ENCODE measurements at regions not wholly inside any gene's neighbourhood (a gene's known extent, or its start where the extent isn't known, plus 50 kb on each side); places are given as distances from the start of the nearest gene placed in this dataset.
"Not testable (repeated sequence)": the region's sequence is repeated elsewhere in the genome, so short reads cannot be mapped to it uniquely, and the experiment has no call there.

DNA sequence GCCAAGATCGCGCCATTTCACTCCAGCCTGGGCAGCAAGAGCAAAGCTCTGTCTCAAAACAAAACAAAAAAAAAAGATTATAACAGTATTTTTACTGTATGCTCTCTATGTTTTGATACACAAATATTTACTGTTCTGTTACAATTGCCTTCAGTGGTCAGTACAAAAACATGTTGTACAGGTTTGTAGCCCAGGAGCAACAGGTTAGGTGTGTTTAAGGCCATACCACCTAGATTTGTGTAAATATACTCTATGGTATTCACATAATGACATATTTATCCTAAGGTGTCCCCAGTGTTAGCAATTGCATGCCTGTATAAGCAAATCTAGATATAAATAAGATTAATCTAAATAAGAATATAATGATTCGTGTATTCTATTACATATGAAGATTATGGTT, 625.0 kb downstream of the TMEM182 start:
- no CpG with 5 or more reads among the region's 3 CpGs for WGBS (ENCODE audit: insufficient coverage)
- H3K27me3 ChIP-seq (replicated peaks in 2 of 5; ENCODE audit: control insufficient read depth in 4 of 5, insufficient read depth in 5 of 5, low read length in 4 of 5): no peaks in the 10 kb centered on the region
- no peak overlapping the region for H3K4me3 ChIP-seq (ENCODE audit: control insufficient read depth in 1 of 7, extremely low read depth in 1 of 7, insufficient read depth in 4 of 7, low read depth in 2 of 7, low read length in 6 of 7)
- CTCF ChIA-PET: no interaction called here
- H3K4me1 ChIP-seq (ENCODE audit: control extremely low read depth in 1 of 4, control insufficient read depth in 4 of 4, insufficient read depth in 4 of 4, low read length in 3 of 4): no peaks in the 10 kb centered on the region
- H3K9me3 ChIP-seq (ENCODE audit: control extremely low read depth in 1 of 5, control insufficient read depth in 4 of 5, insufficient read depth in 2 of 5, low read depth in 1 of 5, low read length in 4 of 5): no peaks in the 10 kb centered on the region
- no peak overlapping the region for H3K27ac ChIP-seq (ENCODE audit: insufficient read depth in 1 of 2, low read depth in 1 of 2, low read length in 2 of 2, poor library complexity in 1 of 2, severe bottlenecking in 2 of 2)
- POLR2A ChIA-PET: no interaction called here
- no peak for DNase-seq
- no peaks in the 10 kb centered on the region for H3K36me3 ChIP-seq (ENCODE audit: control insufficient read depth in 4 of 4, insufficient read depth in 4 of 4, low read length in 3 of 4)

GRCh38 chr2:103387888-103388287, 626.1 kb downstream of the TMEM182 start:
- no peak overlapping the region for H3K27ac ChIP-seq (ENCODE audit: insufficient read depth in 1 of 2, low read depth in 1 of 2, low read length in 2 of 2, poor library complexity in 1 of 2, severe bottlenecking in 2 of 2)
- 95% methylated on average over 5 of the region's 5 CpGs for WGBS (ENCODE audit: insufficient coverage)
- POLR2A ChIA-PET: no interaction called here
- H3K36me3 ChIP-seq (ENCODE audit: control insufficient read depth in 4 of 4, insufficient read depth in 4 of 4, low read length in 3 of 4): no peaks in the 10 kb centered on the region
- H3K9me3 ChIP-seq (ENCODE audit: control extremely low read depth in 1 of 5, control insufficient read depth in 4 of 5, insufficient read depth in 2 of 5, low read depth in 1 of 5, low read length in 4 of 5): no peaks in the 10 kb centered on the region
- CTCF ChIA-PET: interaction anchor here (1.3 kb wide), 1 partner anchor 14 kb away, joined by 4 read pairs; no protein-coding TSS in a partner anchor
- no peaks in the 10 kb centered on the region for H3K27me3 ChIP-seq (replicated peaks in 2 of 5; ENCODE audit: control insufficient read depth in 4 of 5, insufficient read depth in 5 of 5, low read length in 4 of 5)
- no peak for DNase-seq
- H3K4me1 ChIP-seq (ENCODE audit: control extremely low read depth in 1 of 4, control insufficient read depth in 4 of 4, insufficient read depth in 4 of 4, low read length in 3 of 4): no peaks in the 10 kb centered on the region
- no peak overlapping the region for H3K4me3 ChIP-seq (ENCODE audit: control insufficient read depth in 1 of 7, extremely low read depth in 1 of 7, insufficient read depth in 4 of 7, low read depth in 2 of 7, low read length in 6 of 7)

- Histone ChIP-seq H3K4me1 (ENCODE audit: control extremely low read depth in 1 of 4, control insufficient read depth in 4 of 4, insufficient read depth in 4 of 4, low read length in 3 of 4) (no peaks in the 10 kb centered on the region), H3K27ac (ENCODE audit: insufficient read depth in 1 of 2, low read depth in 1 of 2, low read length in 2 of 2, poor library complexity in 1 of 2, severe bottlenecking in 2 of 2) (no peak overlapping the region), H3K36me3 (ENCODE audit: control insufficient read depth in 4 of 4, insufficient read depth in 4 of 4, low read length in 3 of 4) (no peaks in the 10 kb centered on the region), H3K9me3 (ENCODE audit: control extremely low read depth in 1 of 5, control insufficient read depth in 4 of 5, insufficient read depth in 2 of 5, low read depth in 1 of 5, low read length in 4 of 5) (no peaks in the 10 kb centered on the region), H3K4me3 (ENCODE audit: control insufficient read depth in 1 of 7, extremely low read depth in 1 of 7, insufficient read depth in 4 of 7, low read depth in 2 of 7, low read length in 6 of 7) (no peak overlapping the region), H3K27me3 (replicated peaks in 2 of 5; ENCODE audit: control insufficient read depth in 4 of 5, insufficient read depth in 5 of 5, low read length in 4 of 5) (no peaks in the 10 kb centered on the region)
- no peak for DNase-seq
- POLR2A ChIA-PET: no interaction called here
- 9% methylated on average over 1 of the region's 1 CpG for WGBS (ENCODE audit: insufficient coverage)
- CTCF ChIA-PET: no interaction called here
These were observed 634.3 kb downstream of the TMEM182 start for GRCh38 chr2:103396152-103396551.

DNA sequence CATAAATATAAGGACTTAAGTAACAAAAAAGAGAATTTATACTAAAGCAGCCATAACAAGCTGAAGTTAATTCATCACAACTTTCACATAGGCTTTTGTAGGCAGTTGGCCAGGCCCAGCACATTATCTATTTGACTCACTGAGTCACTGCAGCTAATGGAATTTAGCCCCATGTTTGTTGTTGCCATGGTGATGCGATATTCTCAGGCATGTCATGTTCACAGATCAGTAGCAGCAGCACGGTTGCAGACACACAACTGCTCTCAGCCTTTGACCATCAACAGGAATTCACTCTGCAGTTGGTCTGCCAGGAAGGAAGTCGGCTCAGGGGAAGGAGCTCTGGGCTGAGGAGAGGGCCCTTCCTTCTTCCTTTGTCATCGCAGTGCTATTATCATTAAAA, 639.8 kb downstream of the TMEM182 start:
- H3K27ac ChIP-seq (ENCODE audit: insufficient read depth in 1 of 2, low read depth in 1 of 2, low read length in 2 of 2, poor library complexity in 1 of 2, severe bottlenecking in 2 of 2): no peak overlapping the region
- peaks cover 0 to 2% (median 0%) of the 10 kb centered on the region in 5 experiments for H3K27me3 ChIP-seq (replicated peaks in 2 of 5; ENCODE audit: control insufficient read depth in 4 of 5, insufficient read depth in 5 of 5, low read length in 4 of 5)
- no peak overlapping the region for H3K4me3 ChIP-seq (ENCODE audit: control insufficient read depth in 1 of 7, extremely low read depth in 1 of 7, insufficient read depth in 4 of 7, low read depth in 2 of 7, low read length in 6 of 7)
- ChIA-PET POLR2A (no interaction called here), CTCF (interaction anchor here (0.8 kb wide), 1 partner anchor 13 kb away, joined by 4 read pairs; no protein-coding TSS in a partner anchor)
- no peak for DNase-seq
- H3K9me3 ChIP-seq (ENCODE audit: control extremely low read depth in 1 of 5, control insufficient read depth in 4 of 5, insufficient read depth in 2 of 5, low read depth in 1 of 5, low read length in 4 of 5): no peaks in the 10 kb centered on the region
- H3K36me3 ChIP-seq (ENCODE audit: control insufficient read depth in 4 of 4, insufficient read depth in 4 of 4, low read length in 3 of 4): no peaks in the 10 kb centered on the region
- no peaks in the 10 kb centered on the region for H3K4me1 ChIP-seq (ENCODE audit: control extremely low read depth in 1 of 4, control insufficient read depth in 4 of 4, insufficient read depth in 4 of 4, low read length in 3 of 4)
- WGBS (ENCODE audit: insufficient coverage): 22% methylated on average over 2 of the region's 4 CpGs

GRCh38 chr2:103402336-103402735, 640.5 kb downstream of the TMEM182 start:
- H3K36me3 ChIP-seq (ENCODE audit: control insufficient read depth in 4 of 4, insufficient read depth in 4 of 4, low read length in 3 of 4): no peaks in the 10 kb centered on the region
- no peaks in the 10 kb centered on the region for H3K9me3 ChIP-seq (ENCODE audit: control extremely low read depth in 1 of 5, control insufficient read depth in 4 of 5, insufficient read depth in 2 of 5, low read depth in 1 of 5, low read length in 4 of 5)
- H3K27ac ChIP-seq (ENCODE audit: insufficient read depth in 1 of 2, low read depth in 1 of 2, low read length in 2 of 2, poor library complexity in 1 of 2, severe bottlenecking in 2 of 2): no peak overlapping the region
- POLR2A ChIA-PET: no interaction called here
- H3K4me3 ChIP-seq (ENCODE audit: control insufficient read depth in 1 of 7, extremely low read depth in 1 of 7, insufficient read depth in 4 of 7, low read depth in 2 of 7, low read length in 6 of 7): no peak overlapping the region
- WGBS (ENCODE audit: insufficient coverage): 100% methylated on average over 2 of the region's 3 CpGs
- no peaks in the 10 kb centered on the region for H3K4me1 ChIP-seq (ENCODE audit: control extremely low read depth in 1 of 4, control insufficient read depth in 4 of 4, insufficient read depth in 4 of 4, low read length in 3 of 4)
- peaks cover 0 to 2% (median 0%) of the 10 kb centered on the region in 5 experiments for H3K27me3 ChIP-seq (replicated peaks in 2 of 5; ENCODE audit: control insufficient read depth in 4 of 5, insufficient read depth in 5 of 5, low read length in 4 of 5)
- no peak for DNase-seq
- CTCF ChIA-PET: interaction anchor here (1.0 kb wide), 1 partner anchor 11 kb away, joined by 3 read pairs; no protein-coding TSS in a partner anchor

GRCh38 chr2:103402944-103403343, 641.1 kb downstream of the TMEM182 start:
- Histone ChIP-seq H3K4me1 (ENCODE audit: control extremely low read depth in 1 of 4, control insufficient read depth in 4 of 4, insufficient read depth in 4 of 4, low read length in 3 of 4) (no peaks in the 10 kb centered on the region), H3K36me3 (ENCODE audit: control insufficient read depth in 4 of 4, insufficient read depth in 4 of 4, low read length in 3 of 4) (no peaks in the 10 kb centered on the region), H3K27me3 (replicated peaks in 2 of 5; ENCODE audit: control insufficient read depth in 4 of 5, insufficient read depth in 5 of 5, low read length in 4 of 5) (peaks cover 0 to 2% (median 0%) of the 10 kb centered on the region in 5 experiments), H3K9me3 (ENCODE audit: control extremely low read depth in 1 of 5, control insufficient read depth in 4 of 5, insufficient read depth in 2 of 5, low read depth in 1 of 5, low read length in 4 of 5) (no peaks in the 10 kb centered on the region), H3K27ac (ENCODE audit: insufficient read depth in 1 of 2, low read depth in 1 of 2, low read length in 2 of 2, poor library complexity in 1 of 2, severe bottlenecking in 2 of 2) (no peak overlapping the region), H3K4me3 (ENCODE audit: control insufficient read depth in 1 of 7, extremely low read depth in 1 of 7, insufficient read depth in 4 of 7, low read depth in 2 of 7, low read length in 6 of 7) (no peak overlapping the region)
- ChIA-PET POLR2A (no interaction called here), CTCF (interaction anchor here (1.0 kb wide), 1 partner anchor 10 kb away, joined by 3 read pairs; no protein-coding TSS in a partner anchor)
- no peak for DNase-seq
- WGBS (ENCODE audit: insufficient coverage): 81% methylated on average over 3 of the region's 5 CpGs

- H3K4me1 ChIP-seq (ENCODE audit: control extremely low read depth in 1 of 4, control insufficient read depth in 4 of 4, insufficient read depth in 4 of 4, low read length in 3 of 4); H3K36me3 ChIP-seq (ENCODE audit: control insufficient read depth in 4 of 4, insufficient read depth in 4 of 4, low read length in 3 of 4); CTCF ChIA-PET; H3K4me3 ChIP-seq (ENCODE audit: control insufficient read depth in 1 of 7, extremely low read depth in 1 of 7, insufficient read depth in 4 of 7, low read depth in 2 of 7, low read length in 6 of 7); H3K27me3 ChIP-seq (replicated peaks in 2 of 5; ENCODE audit: control insufficient read depth in 4 of 5, insufficient read depth in 5 of 5, low read length in 4 of 5); H3K9me3 ChIP-seq (ENCODE audit: control extremely low read depth in 1 of 5, control insufficient read depth in 4 of 5, insufficient read depth in 2 of 5, low read depth in 1 of 5, low read length in 4 of 5); POLR2A ChIA-PET; DNase-seq; H3K27ac ChIP-seq (ENCODE audit: insufficient read depth in 1 of 2, low read depth in 1 of 2, low read length in 2 of 2, poor library complexity in 1 of 2, severe bottlenecking in 2 of 2): not testable (repeated sequence)
- WGBS (ENCODE audit: insufficient coverage): 100% methylated on average over 2 of the region's 5 CpGs
These were observed 641.6 kb downstream of the TMEM182 start for GRCh38 chr2:103403388-103403787.

All from common myeloid progenitor, CD34-positive (primary cell).